Tibial nerve (tissue), 4 donors: ENCODE measurements at regions not wholly inside any gene's neighbourhood (a gene's known extent, or its start where the extent isn't known, plus 50 kb on each side); places are given as distances from the start of the nearest gene placed in this dataset.

Experiments used
- DNase-seq, 2 donors: peaks; one replicate each; pipeline ENCODE4 v3.0.0-alpha.2; 2019; ENCODE audit warnings: low spot score in 2 of 2
- H3K27ac ChIP-seq, 4 donors: fragments of 200-600 bp; sonication (generic) in 3 of 4; one replicate each; pipeline ENCODE4 v1.5.1; 2017 to 2019; ENCODE audit warnings: mild to moderate bottlenecking in 1 of 4
- H3K27me3 ChIP-seq, 2 donors: fragments of 200-600 bp; sonication (generic) in 1 of 2; one replicate each; pipeline versions ENCODE4 v1.5.1 to v1.6.0; 2017 to 2019
- H3K36me3 ChIP-seq, 3 donors: fragments of 200-600 bp; sonication (generic); one replicate each; pipeline ENCODE4 v1.5.1; 2018 to 2019
- H3K4me1 ChIP-seq, 4 donors: fragments of 200-600 bp; sonication (generic) in 3 of 4; one replicate each; pipeline ENCODE4 v1.5.1; 2017 to 2019
- H3K4me3 ChIP-seq, 4 donors: fragments of 200-600 bp; sonication (generic) in 3 of 4; one replicate each; pipeline ENCODE4 v1.5.1; 2017 to 2019; ENCODE audit warnings: mild to moderate bottlenecking in 1 of 4, moderate library complexity in 1 of 4
- H3K9me3 ChIP-seq, 4 donors: fragments of 200-600 bp; sonication (generic) in 3 of 4; one replicate each; pipeline ENCODE4 v1.5.1; 2017 to 2019
- EP300 ChIP-seq, 2 donors: sonication (generic); formaldehyde crosslinking; IDR thresholded peaks; one replicate each; pipeline ENCODE4 v1.6.1; 2017; ENCODE audit warnings: antibody characterized with exemption in 2 of 2, mild to moderate bottlenecking in 1 of 2
- POLR2A ChIP-seq, 2 donors: fragments of 450-650 bp; IDR thresholded peaks; one replicate each; pipeline ENCODE4 v1.6.1; 2017; ENCODE audit warnings: antibody characterized with exemption in 2 of 2, mild to moderate bottlenecking in 2 of 2, moderate library complexity in 2 of 2
- WGBS, 2 donors: methylation state at CpG; one replicate each; pipeline ENCODE4 v1.1.5; 2018; 5-methylcytosine and 5-hydroxymethylcytosine counted together
- TF ChIP-seq, protein P1 (sequence below), 5 experiments: fragments of 200-600 bp in 3 of 5; fragments of 450-650 bp in 2 of 5; sonication (generic) in 3 of 5; IDR thresholded peaks; one replicate each; pipeline ENCODE4 v1.5.1; 2016 to 2019; ENCODE audit warnings: antibody characterized with exemption in 5 of 5, mild to moderate bottlenecking in 3 of 5, moderate library complexity in 2 of 5

DNA sequence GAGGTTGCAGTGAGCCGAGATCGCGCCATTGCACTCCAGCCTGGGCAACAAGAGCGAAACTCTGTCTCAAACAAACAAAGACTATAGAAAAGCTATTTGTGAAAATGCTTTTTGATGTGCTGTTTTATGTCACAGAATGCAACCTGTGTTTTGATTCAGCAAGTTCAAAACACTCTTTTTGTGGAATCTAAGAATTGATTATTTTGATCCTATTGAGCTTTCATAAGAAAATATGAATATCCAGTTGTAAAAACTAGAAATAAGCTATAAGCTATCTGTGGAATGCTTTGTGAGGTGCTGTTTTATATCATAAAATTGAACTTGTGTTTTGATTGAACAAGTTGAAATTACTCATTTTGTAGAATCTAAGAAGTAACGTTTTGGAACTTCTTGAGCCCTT, 110.7 kb upstream of the VPREB1 start:
- 86 to 90% methylated on average over 5 of the region's 5 CpGs for WGBS, 2 donors
- H3K9me3 ChIP-seq, result no peaks in the 10 kb centered on the region
- no peaks in the 10 kb centered on the region for H3K36me3 ChIP-seq
- no peak overlapping the region for H3K4me3 ChIP-seq
- no peaks in the 10 kb centered on the region for H3K4me1 ChIP-seq
- peaks cover 0 to 11% of the 10 kb centered on the region in 2 donors for H3K27me3 ChIP-seq
- TF ChIP-seq, protein P1, sequence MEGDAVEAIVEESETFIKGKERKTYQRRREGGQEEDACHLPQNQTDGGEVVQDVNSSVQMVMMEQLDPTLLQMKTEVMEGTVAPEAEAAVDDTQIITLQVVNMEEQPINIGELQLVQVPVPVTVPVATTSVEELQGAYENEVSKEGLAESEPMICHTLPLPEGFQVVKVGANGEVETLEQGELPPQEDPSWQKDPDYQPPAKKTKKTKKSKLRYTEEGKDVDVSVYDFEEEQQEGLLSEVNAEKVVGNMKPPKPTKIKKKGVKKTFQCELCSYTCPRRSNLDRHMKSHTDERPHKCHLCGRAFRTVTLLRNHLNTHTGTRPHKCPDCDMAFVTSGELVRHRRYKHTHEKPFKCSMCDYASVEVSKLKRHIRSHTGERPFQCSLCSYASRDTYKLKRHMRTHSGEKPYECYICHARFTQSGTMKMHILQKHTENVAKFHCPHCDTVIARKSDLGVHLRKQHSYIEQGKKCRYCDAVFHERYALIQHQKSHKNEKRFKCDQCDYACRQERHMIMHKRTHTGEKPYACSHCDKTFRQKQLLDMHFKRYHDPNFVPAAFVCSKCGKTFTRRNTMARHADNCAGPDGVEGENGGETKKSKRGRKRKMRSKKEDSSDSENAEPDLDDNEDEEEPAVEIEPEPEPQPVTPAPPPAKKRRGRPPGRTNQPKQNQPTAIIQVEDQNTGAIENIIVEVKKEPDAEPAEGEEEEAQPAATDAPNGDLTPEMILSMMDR (IDR thresholded peaks at IDR 0.05), result no peak
- TF ChIP-seq POLR2A (IDR thresholded peaks at IDR 0.05), result no peak
- no peak for TF ChIP-seq EP300 (IDR thresholded peaks at IDR 0.05)
- DNase-seq, result no peak
- H3K27ac ChIP-seq, result no peak overlapping the region

DNA sequence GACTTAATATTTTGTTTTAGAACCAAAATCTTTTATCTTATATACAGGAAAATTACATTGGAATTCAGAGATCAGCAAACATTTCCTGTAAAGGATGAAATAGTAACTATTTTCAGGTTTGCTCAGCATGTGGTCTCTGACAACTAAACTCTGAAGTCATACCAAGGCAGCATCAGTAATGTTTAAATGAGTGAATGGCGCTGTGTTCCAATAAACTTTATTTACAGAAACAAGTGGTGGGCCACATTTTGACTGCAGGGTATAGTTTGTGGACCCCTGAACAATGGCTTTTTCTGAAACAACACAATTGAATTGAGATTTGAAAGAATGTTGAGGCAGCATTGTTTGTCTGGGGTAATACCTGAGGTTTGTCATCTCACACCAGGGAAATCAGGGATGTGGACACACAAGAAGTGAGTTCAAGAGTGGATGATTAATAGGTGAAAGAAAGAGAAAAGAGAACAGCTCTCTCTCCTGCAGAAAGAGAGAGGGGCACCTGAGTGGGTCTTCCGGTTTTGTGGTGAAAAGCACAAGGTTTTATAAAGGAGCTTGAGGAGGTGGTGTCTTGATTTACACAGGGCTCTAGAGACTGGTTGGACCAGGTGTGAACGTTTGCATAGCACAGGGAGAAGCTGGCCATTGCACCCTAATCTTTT, 113.5 kb upstream of the VPREB1 start:
- no peak for DNase-seq
- TF ChIP-seq, protein P1 (IDR thresholded peaks at IDR 0.05), result no peak
- TF ChIP-seq EP300 (IDR thresholded peaks at IDR 0.05) (no peak), POLR2A (IDR thresholded peaks at IDR 0.05) (no peak)
- Histone ChIP-seq H3K4me3 (no peak overlapping the region), H3K4me1 (no peaks in the 10 kb centered on the region), H3K9me3 (no peaks in the 10 kb centered on the region), H3K27me3 (no peaks in the 10 kb centered on the region), H3K36me3 (no peaks in the 10 kb centered on the region), H3K27ac (no peak overlapping the region)
- 70 to 76% methylated on average over 3 of the region's 3 CpGs for WGBS, 2 donors

DNA sequence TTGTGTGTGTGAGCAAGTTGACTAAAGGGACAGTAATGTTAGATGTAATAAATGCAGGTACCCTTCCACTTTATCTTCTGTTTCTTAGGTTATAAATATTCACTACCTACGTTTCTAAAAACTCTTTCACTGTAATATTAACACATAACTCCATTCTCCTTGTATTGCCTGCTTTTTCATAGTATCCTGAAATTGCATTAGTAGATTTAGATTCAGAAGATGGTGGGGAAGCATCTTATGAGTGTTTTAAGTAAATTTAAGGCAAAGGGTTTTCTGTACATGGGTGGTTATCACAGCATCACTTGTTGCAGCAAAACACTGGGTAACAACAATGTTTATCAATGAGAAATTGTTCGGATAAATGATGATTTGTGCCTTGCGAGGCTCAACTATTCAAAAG, 115.2 kb upstream of the VPREB1 start:
- Histone ChIP-seq H3K27me3 (no peaks in the 10 kb centered on the region), H3K9me3 (no peaks in the 10 kb centered on the region), H3K4me3 (no peak overlapping the region), H3K36me3 (no peaks in the 10 kb centered on the region), H3K4me1 (no peaks in the 10 kb centered on the region), H3K27ac (no peak overlapping the region)
- 73 to 82% methylated on average over 3 of the region's 3 CpGs for WGBS, 2 donors
- TF ChIP-seq POLR2A (IDR thresholded peaks at IDR 0.05) (no peak), EP300 (IDR thresholded peaks at IDR 0.05) (no peak)
- TF ChIP-seq, protein P1 (IDR thresholded peaks at IDR 0.05), result no peak
- no peak for DNase-seq

DNA sequence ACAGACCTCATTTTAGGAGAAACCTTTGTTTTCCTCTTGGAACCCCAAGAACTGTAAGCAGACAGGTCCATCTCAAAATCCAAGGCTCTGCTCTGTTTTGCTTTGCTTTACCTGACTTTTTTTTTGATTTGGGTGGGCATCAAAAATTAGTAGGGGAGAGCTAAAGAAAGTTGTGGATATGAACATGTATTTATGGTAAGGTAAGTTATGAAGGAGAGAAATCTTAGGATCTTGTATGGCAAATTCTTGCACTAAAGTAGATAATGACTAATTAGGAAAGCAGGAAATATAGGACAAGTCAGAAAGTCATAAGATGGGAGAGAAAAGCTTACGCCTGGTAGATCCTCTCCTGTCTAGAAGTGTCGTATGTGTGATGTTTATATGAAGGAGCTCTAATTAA, 116.1 kb upstream of the VPREB1 start:
- DNase-seq, result no peak
- Histone ChIP-seq H3K9me3 (no peaks in the 10 kb centered on the region), H3K4me3 (no peak overlapping the region), H3K4me1 (no peaks in the 10 kb centered on the region), H3K27ac (no peak overlapping the region), H3K36me3 (no peaks in the 10 kb centered on the region), H3K27me3 (peaks cover 0 to 2% of the 10 kb centered on the region in 2 donors)
- WGBS, 2 donors, result 89 to 93% methylated on average over 2 of the region's 2 CpGs
- TF ChIP-seq POLR2A (IDR thresholded peaks at IDR 0.05) (no peak), EP300 (IDR thresholded peaks at IDR 0.05) (no peak)
- TF ChIP-seq, protein P1 (IDR thresholded peaks at IDR 0.05), result no peak

DNA sequence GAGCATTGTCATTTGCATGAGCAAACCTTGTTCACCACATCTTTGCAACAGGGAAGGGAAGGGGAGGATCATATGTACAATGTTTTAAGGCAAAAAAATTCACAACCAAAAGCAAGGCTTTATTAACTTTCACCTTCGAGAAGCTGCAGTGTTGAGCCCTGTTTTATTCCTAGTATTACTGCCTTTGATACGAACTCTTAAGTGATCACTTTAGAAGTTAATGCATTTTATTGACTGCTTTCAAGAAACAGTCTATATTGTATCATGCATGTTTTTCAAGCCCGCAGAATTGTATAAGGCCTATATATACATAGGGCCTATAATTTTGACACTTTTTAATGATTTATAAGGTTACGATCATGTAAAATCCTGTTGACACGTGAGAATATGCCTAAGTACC, 117.5 kb upstream of the VPREB1 start:
- no peak for DNase-seq
- TF ChIP-seq POLR2A (IDR thresholded peaks at IDR 0.05) (no peak), EP300 (IDR thresholded peaks at IDR 0.05) (no peak)
- TF ChIP-seq, protein P1 (IDR thresholded peaks at IDR 0.05), result no peak
- H3K4me3 ChIP-seq, result no peak overlapping the region
- no peaks in the 10 kb centered on the region for H3K36me3 ChIP-seq
- H3K27me3 ChIP-seq, result peaks cover 0 to 5% of the 10 kb centered on the region in 2 donors
- 82 to 91% methylated on average over 5 of the region's 5 CpGs for WGBS, 2 donors
- H3K27ac ChIP-seq, result no peak overlapping the region
- no peaks in the 10 kb centered on the region for H3K4me1 ChIP-seq
- H3K9me3 ChIP-seq, result no peaks in the 10 kb centered on the region
